ENCODE measurements at regions not wholly inside any gene's neighbourhood (a gene's known extent, or its start where the extent isn't known, plus 50 kb on each side); places are given as distances from the start of the nearest gene placed in this dataset.

DNA sequence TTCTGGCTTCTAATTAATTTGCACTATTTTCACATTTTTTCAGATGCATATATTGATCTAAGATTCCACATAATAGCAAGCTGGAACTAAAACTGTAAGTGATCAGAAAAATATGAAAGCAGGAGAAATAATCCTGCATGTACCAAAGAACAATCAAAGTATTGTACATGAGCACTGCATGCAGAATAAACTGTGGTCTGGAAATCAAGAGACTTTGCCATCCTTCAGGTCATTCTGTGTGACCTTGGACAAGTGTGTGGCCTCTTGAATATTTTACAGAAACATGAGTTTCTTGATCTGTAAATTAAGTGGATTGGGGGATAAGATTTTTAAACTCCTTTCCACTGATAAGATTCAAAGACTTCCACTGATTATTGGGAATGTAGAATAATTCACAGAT is 99.2 kb upstream of the GNAQ start:
- TF ChIP-seq CTCF (IDR thresholded peaks at IDR 0.05) (no peak), POLR2A (IDR thresholded peaks at IDR 0.05) (no peak)
